K562 (cell line): ENCODE measurements at regions not wholly inside any gene's neighbourhood (a gene's known extent, or its start where the extent isn't known, plus 50 kb on each side); places are given as distances from the start of the nearest gene placed in this dataset.

Source experiments
- ATAC-seq: fragments of 200-7000 bp; cut with Tn5 transposase; 3 replicates; pipeline ENCODE4 v1.9.1; 2020; ENCODE audit warnings: moderate library complexity
- BruUV-seq: library from RNA; stranded (reverse); fragments of 400-500 nt; replicated peaks from 2 replicates; lab custom pipeline; 2021; lab: Mats Ljungman, UMichigan
- CTCF ChIA-PET: fragments of 300-600 bp; formaldehyde crosslinking; extraction: SDS; loops from one replicate; lab custom pipeline; 2021; ENCODE audit warnings: low intra/inter-chr PET ratio; lab: Yijun Ruan, JAX
- POLR2A ChIA-PET: fragments of 300-600, 350-650 bp; sonication (Branson Sonifier 250); formaldehyde crosslinking; extraction: SDS; loops from one replicate; lab custom pipeline; 2021; ENCODE audit warnings: antibody characterized with exemption, inconsistent platforms; lab: Yijun Ruan, JAX
- DNase-seq, 4 experiments: peaks; one replicate each; pipeline versions ENCODE4 v3.0.0 to v3.0.0-alpha.2; 2011 to 2018; ENCODE audit warnings: low spot score in 3 of 4, mixed read lengths in 3 of 4; ENCODE audit errors: extremely low read depth in 1 of 4
- FAIRE-seq: peaks from 2 replicates; lab custom pipeline; 2011; peaks lifted over from hg19 to GRCh38; lab: Jason Lieb, UNC
- H2AFZ ChIP-seq: 2 replicates; pipeline ENCODE4 v1.6.0; 2011; ENCODE audit warnings: low read depth, low read length, control low read depth, inconsistent platforms
- H3K27ac ChIP-seq: fragments of 200-600 bp; 3 replicates; pipeline ENCODE4 v1.8.0; 2011; ENCODE audit warnings: low read depth, mild to moderate bottlenecking, control low read depth, inconsistent platforms, low read length, moderate library complexity, mixed read lengths; ENCODE audit errors: extremely low read depth
- H3K27me3 ChIP-seq, 2 experiments: fragments of 300-600 bp in 1 of 2; 2 replicates in 1 of 2; 3 replicates in 1 of 2; pipeline versions ENCODE4 v1.6.0 to v1.8.0; 2011; ENCODE audit warnings: inconsistent platforms in 2 of 2, low read length in 2 of 2, mild to moderate bottlenecking in 1 of 2, mixed read lengths in 1 of 2, moderate library complexity in 1 of 2; ENCODE audit not compliant: control insufficient read depth in 2 of 2, insufficient read depth in 2 of 2
- H3K36me3 ChIP-seq: fragments of 300-600 bp; 3 replicates; pipeline ENCODE4 v1.8.0; 2011; ENCODE audit warnings: mild to moderate bottlenecking, low read length, inconsistent platforms; ENCODE audit not compliant: control insufficient read depth, insufficient read depth
- H3K4me1 ChIP-seq, 2 experiments: fragments of 200-600 bp in 1 of 2; replicated peaks in 1 of 2; 2 replicates in 1 of 2; 3 replicates in 1 of 2; pipeline versions ENCODE4 v1.5.1 to v1.8.0; 2011; ENCODE audit warnings: inconsistent platforms in 2 of 2, low read length in 2 of 2, mild to moderate bottlenecking in 1 of 2, mixed read lengths in 1 of 2, moderate library complexity in 1 of 2; ENCODE audit not compliant: control insufficient read depth in 2 of 2, insufficient read depth in 2 of 2
- H3K4me2 ChIP-seq: 2 replicates; pipeline ENCODE4 v1.6.1; 2011; ENCODE audit warnings: low read length, control low read depth, inconsistent platforms, mixed read lengths; ENCODE audit not compliant: insufficient read depth
- H3K4me3 ChIP-seq: fragments of 200-600 bp; sonication (generic), shearing (Covaris generic); 2 replicates; pipeline ENCODE4 v1.5.1; 2016; ENCODE audit warnings: control low read depth, inconsistent platforms
- H3K79me2 ChIP-seq: fragments of 200-600 bp; 3 replicates; pipeline ENCODE4 v1.8.0; 2011; ENCODE audit warnings: low read length, inconsistent platforms; ENCODE audit not compliant: control insufficient read depth, insufficient read depth
- H3K9ac ChIP-seq, 2 experiments: 2 replicates each; pipeline versions ENCODE4 v1.6.0 to v1.6.1; 2011; ENCODE audit warnings: low read depth in 2 of 2, low read length in 2 of 2, control low read depth in 1 of 2, inconsistent platforms in 1 of 2, mild to moderate bottlenecking in 1 of 2, mixed read lengths in 1 of 2; ENCODE audit not compliant: insufficient read depth in 1 of 2
- H3K9me1 ChIP-seq: one replicate; pipeline ENCODE4 v1.6.0; 2011; ENCODE audit warnings: inconsistent platforms, mild to moderate bottlenecking, low read length, moderate library complexity; ENCODE audit not compliant: control insufficient read depth, insufficient read depth
- H3K9me3 ChIP-seq: replicated peaks from 2 replicates; pipeline ENCODE4 v1.5.1; 2011; ENCODE audit warnings: low read depth, low read length, inconsistent platforms; ENCODE audit not compliant: control insufficient read depth, insufficient read depth
- H4K20me1 ChIP-seq: replicated peaks from 2 replicates; pipeline ENCODE4 v1.6.1; 2011; ENCODE audit warnings: low read length, inconsistent platforms, mixed read lengths; ENCODE audit not compliant: control insufficient read depth, insufficient read depth
- CAMTA2 ChIP-seq: fragments of 250-450 bp; sonication (Bioruptor Pico); conservative IDR thresholded peaks from 2 replicates; pipeline ENCODE4 v1.5.1; 2022
- CEBPG ChIP-seq, 3 experiments: fragments of 200-800 bp in 1 of 3; sonication (Bioruptor generic) in 1 of 3; sonication (generic) in 1 of 3; formaldehyde crosslinking in 1 of 3; IDR thresholded peaks in 2 of 3; conservative IDR thresholded peaks in 1 of 3; 2 replicates each; pipeline versions ENCODE4 v1.6.1 to v1.8.0; 2016 to 2022; ENCODE audit warnings: missing compliant biosample characterization in 2 of 3, missing genetic modification characterization in 2 of 3, mild to moderate bottlenecking in 1 of 3, missing genetic modification reagents in 1 of 3
- DACH1 ChIP-seq: fragments of 450-650 bp; IDR thresholded peaks from 2 replicates; pipeline ENCODE4 v1.6.1; 2018; ENCODE audit not compliant: partially characterized antibody
- TFAM ChIP-seq: fragments of 250-450 bp; sonication (Bioruptor Pico); conservative IDR thresholded peaks from 2 replicates; pipeline ENCODE4 v1.5.0; 2021; ENCODE audit warnings: mild to moderate bottlenecking, moderate library complexity
- ZNF24 ChIP-seq: fragments of 450-650 bp; IDR thresholded peaks from 2 replicates; pipeline ENCODE4 v1.6.1; 2016
- ZNF41 ChIP-seq: fragments of 250-450 bp; sonication (Bioruptor Pico); conservative IDR thresholded peaks from 2 replicates; pipeline ENCODE4 v1.4.0; 2020; ENCODE audit warnings: mild to moderate bottlenecking
- WGBS: fragments of 100-300 bp; shearing (Covaris generic); methylation state at CpG from one replicate; pipeline ENCODE4 v1.1.6; 2016; ENCODE audit warnings: low coverage, mixed read lengths; ENCODE audit not compliant: insufficient coverage; ENCODE audit errors: missing lambda C conversion rate; 5-methylcytosine and 5-hydroxymethylcytosine counted together
- in situ Hi-C: fragments of 300-500 bp; cut with MboI; formaldehyde crosslinking; loops from 4 replicates; pipeline ENCODE4 v1.15.0; 2018; ENCODE audit warnings: inconsistent platforms, mixed read lengths
- intact Hi-C: fragments of 100-400 bp; cut with micrococcal nuclease; formaldehyde crosslinking; loops from 2 replicates; pipeline ENCODE4 v1.14.2; 2022

DNA sequence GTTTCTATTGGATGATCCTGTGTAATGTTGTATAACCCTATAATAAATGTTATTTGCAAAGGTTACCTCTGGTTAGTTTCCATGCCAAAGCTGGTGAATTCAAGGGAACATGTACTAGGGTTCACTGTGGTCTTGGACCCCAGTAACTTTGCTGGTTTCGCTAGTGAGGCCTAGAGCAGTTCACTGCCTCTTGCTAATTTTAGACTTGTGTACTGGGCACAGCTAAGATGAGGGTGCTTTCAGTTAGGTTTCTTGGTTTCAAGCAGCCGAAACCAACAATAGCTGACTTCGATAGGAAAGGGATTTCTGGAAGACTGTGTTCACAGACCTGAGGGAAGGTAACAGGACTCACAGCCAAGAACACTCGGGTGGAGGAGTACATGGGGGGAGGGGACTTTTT lies 215.5 kb upstream of the BCOR start:
- FAIRE-seq, result no peak
- intact Hi-C loops, result no loop called here
- H3K4me2 ChIP-seq, result no peak overlapping the region
- no peak for ATAC-seq
- no TSS peak for BruUV-seq
- no peaks in the 10 kb centered on the region for H3K79me2 ChIP-seq
- H3K9me1 ChIP-seq, result no peaks in the 10 kb centered on the region
- H3K4me3 ChIP-seq, result no peak overlapping the region
- H3K27me3 ChIP-seq, result no peaks in the 10 kb centered on the region; a peak in 2 of 5 replicates
- H3K27ac ChIP-seq, result no peak overlapping the region
- no peaks in the 10 kb centered on the region for H3K9me3 ChIP-seq
- H3K36me3 ChIP-seq, result no peaks in the 10 kb centered on the region
- H3K9ac ChIP-seq, result no peak overlapping the region
- no peak for DNase-seq
- no peak for TF ChIP-seq TFAM (CRISPR knock-in tag)
- TF ChIP-seq, all 486 proteins: peak for 0
- in situ Hi-C loops, result no loop called here
- WGBS, result 20% methylated on average over 4 of the region's 4 CpGs
- no peak overlapping the region for H2AFZ ChIP-seq
- H3K4me1 ChIP-seq, result peaks cover 5 to 8% of the 10 kb centered on the region in 2 experiments; a peak in 4 of 5 replicates
- ChIA-PET CTCF (no interaction called here), POLR2A (no interaction called here)
- no peaks in the 10 kb centered on the region for H4K20me1 ChIP-seq

DNA sequence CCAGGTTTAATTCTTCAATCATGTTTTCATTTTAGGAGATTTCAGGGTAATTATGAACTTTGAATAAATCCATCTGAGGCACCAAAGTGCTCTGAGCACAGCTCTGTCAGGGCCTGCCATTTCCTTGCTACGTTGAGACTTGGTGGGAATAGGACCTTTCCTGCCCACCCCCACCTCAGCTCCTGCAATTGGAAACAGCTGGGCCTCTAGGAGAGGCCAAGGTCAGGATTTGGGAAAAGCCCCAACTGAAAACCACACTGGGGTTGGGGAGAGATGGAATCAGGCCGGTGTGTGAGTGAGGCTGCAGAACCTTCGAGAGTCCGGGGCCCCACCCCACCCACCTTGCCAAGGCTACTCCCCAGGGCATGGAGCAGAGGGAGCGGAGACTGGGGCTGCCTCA lies 212.7 kb upstream of the BCOR start:
- in situ Hi-C loops (no loop called here), intact Hi-C loops (no loop called here)
- no peak overlapping the region for H3K4me2 ChIP-seq
- peaks cover 8% of the 10 kb centered on the region in 2 experiments; a peak in 4 of 5 replicates for H3K4me1 ChIP-seq
- ChIA-PET CTCF (no interaction called here), POLR2A (no interaction called here)
- 7% methylated on average over 5 of the region's 5 CpGs for WGBS
- DNase-seq (no peak), FAIRE-seq (no peak), ATAC-seq (no peak)
- no peaks in the 10 kb centered on the region for H3K9me3 ChIP-seq
- H3K9me1 ChIP-seq, result no peaks in the 10 kb centered on the region
- H3K27ac ChIP-seq, result no peak overlapping the region
- no peak overlapping the region for H3K9ac ChIP-seq
- H3K27me3 ChIP-seq, result no peaks in the 10 kb centered on the region; a peak in 2 of 5 replicates
- TF ChIP-seq DACH1, result no peak
- TF ChIP-seq ZNF24, result no peak
- TF ChIP-seq ZNF41 (CRISPR knock-in tag), result no peak
- TF ChIP-seq CEBPG (CRISPR knock-in tag; IDR thresholded peaks at IDR 0.05), result no peak
- no peak for TF ChIP-seq CEBPG (tag; conservative IDR thresholded peaks at IDR 0.05 in 1 of 2, IDR thresholded peaks at IDR 0.05 in 1 of 2)
- no peak for TF ChIP-seq CAMTA2
- no peaks in the 10 kb centered on the region for H3K36me3 ChIP-seq
- no peak overlapping the region for H2AFZ ChIP-seq
- no peaks in the 10 kb centered on the region for H3K79me2 ChIP-seq
- H3K4me3 ChIP-seq, result no peak overlapping the region
- no peaks in the 10 kb centered on the region for H4K20me1 ChIP-seq
- no TSS peak for BruUV-seq
